GM23338 (cell line): ENCODE measurements at regions not wholly inside any gene's neighbourhood (a gene's known extent, or its start where the extent isn't known, plus 50 kb on each side); places are given as distances from the start of the nearest gene placed in this dataset.

ENCODE experiments used
- ATAC-seq: fragments of 200-7000 bp; cut with Tn5 transposase; 3 replicates; pipeline ENCODE4 v1.9.1; 2020
- DNase-seq: peaks from one replicate; pipeline ENCODE4 v3.0.0-alpha.2; 2015; ENCODE audit warnings: low spot score
- H2AFZ ChIP-seq: fragments of 200-600 bp; sonication (generic); 2 replicates; pipeline ENCODE4 v1.8.0; 2016; ENCODE audit warnings: antibody characterized with exemption, mild to moderate bottlenecking, moderate library complexity
- H3F3A ChIP-seq: fragments of 200-600 bp; sonication (generic); replicated peaks from 2 replicates; pipeline ENCODE4 v1.8.0; 2017; ENCODE audit warnings: antibody characterized with exemption, mixed run types, low read depth
- H3K27ac ChIP-seq: fragments of 200-600 bp; sonication (generic); 2 replicates; pipeline ENCODE4 v1.6.1; 2016; ENCODE audit warnings: low read depth
- H3K27me3 ChIP-seq: fragments of 200-600 bp; sonication (generic); 2 replicates; pipeline ENCODE4 v1.8.0; 2016; ENCODE audit warnings: mild to moderate bottlenecking, mixed run types, moderate library complexity; ENCODE audit not compliant: insufficient read depth
- H3K36me3 ChIP-seq: fragments of 200-600 bp; sonication (generic); 2 replicates; pipeline ENCODE4 v1.8.0; 2016; ENCODE audit warnings: mild to moderate bottlenecking; ENCODE audit not compliant: insufficient read depth
- H3K4me1 ChIP-seq: fragments of 200-600 bp; sonication (generic); 2 replicates; pipeline ENCODE4 v1.8.0; 2016; ENCODE audit warnings: mild to moderate bottlenecking, moderate library complexity; ENCODE audit not compliant: insufficient read depth
- H3K4me2 ChIP-seq: fragments of 200-600 bp; sonication (generic); 2 replicates; pipeline ENCODE4 v1.7.1; 2017; ENCODE audit warnings: mixed run types
- H3K4me3 ChIP-seq: fragments of 200-600 bp; sonication (generic); 2 replicates; pipeline ENCODE4 v1.6.1; 2016; ENCODE audit warnings: mixed run types
- H3K79me2 ChIP-seq: fragments of 200-600 bp; sonication (generic); replicated peaks from 2 replicates; pipeline ENCODE4 v1.8.0; 2017; ENCODE audit warnings: mild to moderate bottlenecking; ENCODE audit not compliant: insufficient read depth
- H3K9me2 ChIP-seq: fragments of 200-600 bp; sonication (generic); 2 replicates; pipeline ENCODE4 v1.8.0; 2017; ENCODE audit not compliant: insufficient read depth
- H4K20me1 ChIP-seq: fragments of 200-600 bp; sonication (generic); replicated peaks from 2 replicates; pipeline ENCODE4 v1.8.0; 2017; ENCODE audit warnings: mild to moderate bottlenecking; ENCODE audit not compliant: insufficient read depth
- H3K27ac Mint-ChIP-seq: 2 replicates; pipeline ENCODE4 v1.8.0; 2020; ENCODE audit warnings: inconsistent platforms, mild to moderate bottlenecking, moderate library complexity, mixed read lengths
- H3K27me3 Mint-ChIP-seq: 3 replicates; pipeline ENCODE4 v1.8.0; 2022; ENCODE audit warnings: low read depth, mild to moderate bottlenecking, moderate library complexity, mixed read lengths, inconsistent platforms; ENCODE audit not compliant: insufficient read depth, poor library complexity
- H3K36me3 Mint-ChIP-seq: 3 replicates; pipeline ENCODE4 v1.8.0; 2021; ENCODE audit warnings: low read depth, mild to moderate bottlenecking, inconsistent platforms, moderate library complexity, mixed read lengths
- H3K4me1 Mint-ChIP-seq: 3 replicates; pipeline ENCODE4 v1.8.0; 2020; ENCODE audit warnings: mild to moderate bottlenecking, inconsistent platforms, mixed read lengths
- H3K4me3 Mint-ChIP-seq: 3 replicates; pipeline ENCODE4 v1.8.0; 2021; ENCODE audit warnings: moderate library complexity, mild to moderate bottlenecking, inconsistent platforms, mixed read lengths
- H3K9me3 Mint-ChIP-seq: 3 replicates; pipeline ENCODE4 v1.8.0; 2020; ENCODE audit warnings: moderate library complexity, mild to moderate bottlenecking, inconsistent platforms, mixed read lengths
- CREB1 ChIP-seq: fragments of 250-450 bp; sonication (Bioruptor Pico); IDR thresholded peaks from 2 replicates; pipeline ENCODE4 v1.5.0; 2020; ENCODE audit warnings: low read depth, mild to moderate bottlenecking, moderate library complexity
- CTCF ChIP-seq, 2 experiments: fragments of 200-600 bp in 1 of 2; sonication (generic) in 1 of 2; conservative IDR thresholded peaks; 2 replicates each; pipeline versions ENCODE4 v1.5.1 to v1.6.1; 2016 to 2017; ENCODE audit warnings: antibody characterized with exemption in 2 of 2, low read depth in 2 of 2, mild to moderate bottlenecking in 2 of 2, moderate library complexity in 1 of 2
- ETS1 ChIP-seq: IDR thresholded peaks from 2 replicates; pipeline ENCODE4 v1.6.1; 2016; ENCODE audit warnings: antibody characterized with exemption
- EZH2 ChIP-seq: fragments of 200-600 bp; sonication (generic); IDR thresholded peaks from one replicate; pipeline ENCODE4 v1.8.0; 2017; ENCODE audit warnings: antibody characterized with exemption, mild to moderate bottlenecking, low read depth; ENCODE audit not compliant: unreplicated experiment
- EZH2phosphoT487 ChIP-seq: fragments of 200-600 bp; sonication (generic); IDR thresholded peaks from one replicate; pipeline ENCODE4 v1.8.1; 2018; ENCODE audit warnings: antibody characterized with exemption; ENCODE audit not compliant: unreplicated experiment
- JUNB ChIP-seq: IDR thresholded peaks from one replicate; pipeline ENCODE4 v1.6.1; 2016; ENCODE audit warnings: antibody characterized with exemption; ENCODE audit not compliant: unreplicated experiment
- NANOG ChIP-seq: IDR thresholded peaks from 2 replicates; pipeline ENCODE4 v1.6.1; 2016; ENCODE audit warnings: antibody characterized with exemption, borderline replicate concordance
- POLR2AphosphoS5 ChIP-seq: IDR thresholded peaks from 2 replicates; pipeline ENCODE4 v1.6.1; 2016; ENCODE audit warnings: antibody characterized with exemption, low read depth
- REST ChIP-seq: IDR thresholded peaks from one replicate; pipeline ENCODE4 v1.6.1; 2018; ENCODE audit warnings: antibody characterized with exemption; ENCODE audit not compliant: unreplicated experiment
- STAT1 ChIP-seq: IDR thresholded peaks from one replicate; pipeline ENCODE4 v1.6.1; 2016; ENCODE audit warnings: antibody characterized with exemption; ENCODE audit not compliant: unreplicated experiment
- ZNF114 ChIP-seq: fragments of 250-450 bp; sonication (Bioruptor Pico); IDR thresholded peaks from 2 replicates; pipeline ENCODE4 v1.5.0; 2020; ENCODE audit warnings: mild to moderate bottlenecking, moderate library complexity
- ZNF331 ChIP-seq: fragments of 250-450 bp; sonication (Bioruptor Pico); IDR thresholded peaks from 2 replicates; pipeline ENCODE4 v1.5.0; 2020; ENCODE audit warnings: low read depth, mild to moderate bottlenecking, moderate library complexity
- ZNF462 ChIP-seq: fragments of 250-450 bp; sonication (Bioruptor Pico); IDR thresholded peaks from 2 replicates; pipeline ENCODE4 v1.5.0; 2020; ENCODE audit warnings: mild to moderate bottlenecking, moderate library complexity

- no peak overlapping the region for H3K4me3 ChIP-seq
- no peak overlapping the region for H2AFZ ChIP-seq
- Mint-ChIP-seq H3K27ac (no peak overlapping the region), H3K27me3 (no peaks in the 10 kb centered on the region), H3K9me3 (no peaks in the 10 kb centered on the region), H3K4me3 (no peak overlapping the region), H3K36me3 (no peaks in the 10 kb centered on the region), H3K4me1 (no peaks in the 10 kb centered on the region; the same call in 2 of the 3 replicates)
- H3K27me3 ChIP-seq = no peaks in the 10 kb centered on the region
- H3F3A ChIP-seq = no peaks in the 10 kb centered on the region
- no peak overlapping the region for H3K4me2 ChIP-seq
- TF ChIP-seq ZNF331 (CRISPR knock-in tag) (no peak), NANOG (no peak), ETS1 (no peak), STAT1 (no peak), CTCF (conservative IDR thresholded peaks at IDR 0.05; ENCODE audit: low read depth in 2 of 2) (no peak), POLR2AphosphoS5 (no peak), ZNF114 (CRISPR knock-in tag) (no peak), ZNF462 (CRISPR knock-in tag) (no peak), CREB1 (CRISPR knock-in tag) (no peak), JUNB (no peak), REST (no peak), EZH2 (no peak), EZH2phosphoT487 (no peak)
- H3K36me3 ChIP-seq = no peaks in the 10 kb centered on the region
- no peaks in the 10 kb centered on the region for H4K20me1 ChIP-seq
- DNase-seq = no peak
- no peak overlapping the region for H3K27ac ChIP-seq
- H3K9me2 ChIP-seq = no peaks in the 10 kb centered on the region
- ATAC-seq = no peak
- H3K79me2 ChIP-seq = no peaks in the 10 kb centered on the region
- no peaks in the 10 kb centered on the region for H3K4me1 ChIP-seq
Observed at GRCh38 chr4:75345423-75345822, 168.8 kb downstream of the RCHY1 start.
